HG02571 (cell line): ENCODE measurements at regions not wholly inside any gene's neighbourhood (a gene's known extent, or its start where the extent isn't known, plus 50 kb on each side); places are given as distances from the start of the nearest gene placed in this dataset.

ENCODE experiments used
- ATAC-seq: cut with Tn5 transposase; IDR thresholded peaks from one replicate; pipeline ENCODE4 v1.9.1; 2021; ENCODE audit warnings: mild to moderate bottlenecking, moderate library complexity; ENCODE audit not compliant: unreplicated experiment

DNA sequence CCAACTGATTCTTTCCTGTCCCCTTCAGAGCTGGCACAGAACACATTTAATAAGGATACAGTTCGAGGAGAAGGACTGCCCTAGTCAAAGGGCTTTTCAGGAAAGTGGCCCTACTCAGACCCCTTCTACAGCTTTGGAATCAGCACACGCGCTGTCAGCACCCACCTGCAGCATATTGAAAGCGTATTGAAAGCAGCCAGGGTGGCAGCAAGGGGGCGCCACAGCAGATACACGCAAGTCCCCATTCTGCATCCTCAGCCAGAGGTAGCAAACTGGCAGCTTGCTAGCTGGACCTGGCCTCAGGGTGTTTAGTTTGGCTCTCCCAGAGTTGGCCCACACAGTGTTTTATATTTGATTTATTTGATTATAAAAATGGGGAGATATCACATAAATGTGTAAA lies 101.0 kb upstream of the NT5C1B start:
- no peak for ATAC-seq

DNA sequence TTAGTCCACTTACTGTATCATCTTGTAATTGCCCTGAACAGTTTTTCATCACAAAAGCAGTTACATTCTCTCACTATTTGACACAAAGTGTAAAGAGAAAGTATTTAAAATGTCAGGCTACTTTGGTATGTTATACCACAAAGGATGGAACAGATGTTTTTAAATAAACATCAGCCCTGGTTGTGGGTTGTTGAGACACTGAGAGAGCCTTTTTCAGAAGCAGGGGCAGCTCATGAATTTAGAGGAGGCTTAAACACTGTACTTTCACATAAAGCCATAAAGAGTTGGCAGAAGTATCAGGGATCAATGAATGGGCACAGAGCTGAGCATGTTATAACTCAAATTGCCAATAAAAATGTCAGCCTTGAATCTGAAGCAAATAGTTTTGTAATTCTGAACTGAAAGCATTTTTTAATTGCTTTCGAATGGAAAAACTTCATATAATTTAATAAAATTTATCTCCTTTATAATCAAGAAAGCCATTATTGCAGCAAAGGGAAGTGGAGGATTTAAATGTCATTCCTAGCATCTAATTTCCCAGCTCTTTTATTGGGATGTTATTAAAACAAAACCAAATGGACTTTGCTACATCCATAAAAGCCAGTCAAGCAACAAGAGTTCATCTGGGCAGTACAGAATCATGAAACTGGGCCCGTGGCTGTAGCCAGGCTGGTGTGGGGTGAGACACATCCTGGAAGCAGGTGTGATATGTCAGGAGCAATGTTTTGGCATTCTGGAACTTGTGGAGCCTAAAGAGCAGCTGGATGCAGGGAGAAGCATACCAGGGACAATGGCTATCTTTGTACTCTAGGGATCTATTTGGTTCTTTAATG lies 95.1 kb upstream of the NT5C1B start:
- no peak for ATAC-seq

DNA sequence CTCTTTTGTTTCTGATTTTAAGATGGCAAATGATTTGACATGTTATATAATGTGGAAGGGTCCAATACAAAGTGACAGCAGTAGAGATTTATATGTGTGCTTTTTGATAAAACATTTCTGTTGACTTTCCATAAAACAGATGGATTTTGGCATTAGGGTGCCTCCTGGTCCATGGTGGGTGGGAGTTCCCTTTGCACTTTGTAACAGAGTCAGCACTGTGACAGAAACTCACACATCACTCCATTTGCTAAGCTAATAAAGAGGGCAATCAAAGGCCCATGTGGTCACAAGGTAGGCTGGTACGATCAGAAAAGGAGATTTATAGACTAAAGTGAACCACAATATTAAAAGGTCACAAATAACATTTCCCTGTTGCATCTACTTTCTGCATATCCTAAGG lies 93.3 kb upstream of the NT5C1B start:
- ATAC-seq, result no peak

DNA sequence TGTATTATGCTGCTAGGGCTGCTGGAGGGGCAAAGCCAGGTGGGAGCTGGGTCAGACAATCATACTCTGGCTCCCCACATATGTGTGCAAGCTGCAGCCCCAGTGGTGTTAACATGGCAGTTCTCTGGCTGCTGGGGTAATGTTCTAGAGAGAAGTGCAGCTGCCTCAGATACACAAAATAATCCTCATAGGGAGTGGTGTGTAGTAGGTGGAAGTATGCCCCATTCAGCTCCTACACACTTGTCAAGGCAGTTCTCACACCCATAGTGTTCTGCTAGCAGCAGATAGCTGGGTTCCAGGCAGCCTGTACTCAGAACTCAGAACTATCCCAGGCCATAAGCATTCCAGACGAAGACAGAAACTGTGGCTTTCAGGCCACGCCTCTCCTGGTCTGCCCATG lies 87.9 kb upstream of the NT5C1B start:
- no peak for ATAC-seq

DNA sequence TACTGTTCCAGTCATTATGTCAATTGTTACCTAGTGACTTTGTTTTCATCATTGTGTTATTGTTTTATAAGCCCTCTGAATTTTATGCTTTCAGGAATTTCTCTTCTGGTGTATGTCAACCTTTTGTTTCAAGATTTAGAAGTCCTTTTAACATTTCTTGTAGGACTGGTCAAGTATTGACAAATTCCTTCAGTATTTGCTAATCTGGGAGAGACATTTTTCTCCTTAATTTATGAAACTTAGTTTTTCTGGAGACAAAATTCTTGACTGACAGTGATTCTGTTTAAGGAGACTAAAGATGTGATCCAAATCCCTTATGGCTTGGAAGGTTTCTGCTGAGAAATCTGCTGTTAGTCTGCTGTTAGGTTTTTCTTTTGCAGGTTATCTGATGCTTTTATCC lies 84.9 kb upstream of the NT5C1B start:
- no peak for ATAC-seq

DNA sequence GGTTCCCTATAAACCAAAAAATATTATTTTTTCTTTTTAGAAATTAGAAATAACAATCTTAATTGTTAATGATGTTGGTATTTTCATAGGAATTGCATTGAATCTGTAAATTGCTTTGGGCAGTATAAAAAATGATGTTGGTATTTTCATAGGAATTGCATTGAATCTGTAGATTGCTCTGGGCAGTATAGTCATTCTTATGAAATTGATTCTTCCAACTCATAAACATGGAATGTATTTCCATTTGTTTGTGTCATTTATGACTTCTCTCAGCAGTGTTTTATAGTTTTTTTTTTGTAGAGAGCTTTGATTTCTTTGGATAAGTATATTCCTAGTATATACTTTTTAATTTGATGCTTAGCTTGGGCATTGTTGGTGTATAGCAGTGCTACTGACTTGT lies 82.0 kb upstream of the NT5C1B start:
- ATAC-seq, result no peak

DNA sequence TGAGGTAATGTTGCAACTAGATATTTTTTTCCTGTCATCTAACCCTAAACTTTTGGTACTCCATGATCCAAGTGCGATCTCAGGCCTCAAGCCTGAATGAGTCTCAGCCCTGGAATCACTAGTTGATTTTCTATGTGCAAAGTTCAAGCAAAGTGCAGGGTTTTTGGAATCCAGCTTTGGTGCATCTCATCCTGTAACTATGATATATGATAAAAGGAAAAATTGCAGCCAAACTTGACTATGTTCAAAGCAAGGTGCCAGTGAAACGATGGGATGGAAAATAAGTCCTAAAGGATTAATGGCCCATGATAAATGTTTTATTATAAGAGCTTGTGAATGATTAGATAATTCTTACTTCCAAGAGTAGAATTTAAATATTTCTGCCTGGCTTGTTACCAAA lies 78.9 kb upstream of the NT5C1B start:
- ATAC-seq, result no peak

DNA sequence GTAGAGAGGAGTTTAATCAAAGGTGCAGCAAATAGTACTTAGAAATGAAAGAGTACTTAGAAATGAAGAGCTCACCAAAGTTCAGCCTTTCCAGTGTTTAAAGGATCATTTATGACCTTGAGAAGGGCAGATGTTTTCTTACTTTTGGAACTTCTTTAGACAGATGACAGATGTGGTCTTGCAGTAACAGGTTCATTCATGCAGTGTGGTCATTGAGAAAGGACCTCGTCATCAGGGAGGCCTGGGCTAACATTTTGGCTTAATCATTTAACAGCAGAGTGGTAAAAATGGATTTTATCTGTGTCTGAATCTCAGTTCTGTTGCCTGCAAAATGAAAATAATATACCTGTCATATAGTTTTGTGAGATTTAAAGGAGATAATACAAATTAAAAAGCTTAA lies 75.1 kb upstream of the NT5C1B start:
- ATAC-seq, result no peak

DNA sequence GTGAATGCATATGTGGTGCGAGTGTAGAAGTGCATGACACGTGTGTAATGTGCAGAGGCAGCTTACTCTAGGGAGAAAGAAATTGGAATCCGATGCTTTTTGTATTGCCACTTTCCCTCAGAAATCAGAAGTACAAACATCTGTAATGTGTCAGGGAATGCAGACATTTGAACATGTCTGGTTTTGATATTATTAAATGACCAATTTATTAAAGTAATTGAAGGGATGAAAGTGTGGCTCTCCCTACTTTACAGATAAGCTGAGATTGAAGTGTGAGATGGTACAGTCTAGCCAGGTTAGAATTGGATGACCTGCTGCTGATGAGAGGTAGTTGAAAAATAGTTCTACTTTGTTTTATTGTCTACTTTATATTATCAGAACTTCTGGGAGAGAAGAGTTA lies 74.5 kb upstream of the NT5C1B start:
- ATAC-seq, result no peak

DNA sequence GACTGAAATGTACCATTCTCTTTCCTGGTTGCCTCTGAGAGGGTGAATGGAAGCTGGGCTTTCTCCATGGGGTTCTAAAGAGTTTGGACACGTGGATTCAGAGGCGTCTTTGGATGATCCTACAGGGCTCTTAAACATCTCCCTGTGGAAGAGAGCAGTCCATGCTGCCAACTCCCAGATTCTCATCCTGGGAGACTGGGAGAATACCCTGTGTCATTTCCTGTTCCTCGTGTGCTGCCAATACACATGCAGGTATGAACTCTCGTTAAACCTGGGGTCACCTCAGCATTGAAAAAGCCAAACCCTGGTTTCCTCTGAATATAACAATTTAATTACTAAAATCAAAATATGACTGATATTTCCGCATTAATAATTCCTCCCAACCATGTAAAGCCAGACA lies 73.3 kb upstream of the NT5C1B start:
- no peak for ATAC-seq

DNA sequence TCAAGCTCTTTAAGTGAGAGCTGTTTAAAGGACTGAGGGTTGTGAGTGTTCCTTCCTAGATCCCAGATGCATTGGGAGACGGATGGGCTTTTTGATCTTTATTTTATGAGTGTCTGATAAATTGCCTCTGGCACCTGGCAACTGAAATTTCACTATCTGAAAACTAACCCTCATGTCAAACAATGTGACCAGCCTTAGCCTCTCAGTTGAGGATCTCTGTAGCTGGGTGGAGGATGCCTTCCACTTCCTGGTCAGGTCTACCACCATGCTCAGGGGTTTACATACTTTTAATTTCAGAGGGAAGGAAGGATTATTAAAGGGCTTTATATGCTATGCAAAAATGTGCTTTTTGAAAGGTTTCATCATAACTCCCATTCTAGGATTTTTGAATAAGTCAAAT lies 70.5 kb upstream of the NT5C1B start:
- no peak for ATAC-seq

DNA sequence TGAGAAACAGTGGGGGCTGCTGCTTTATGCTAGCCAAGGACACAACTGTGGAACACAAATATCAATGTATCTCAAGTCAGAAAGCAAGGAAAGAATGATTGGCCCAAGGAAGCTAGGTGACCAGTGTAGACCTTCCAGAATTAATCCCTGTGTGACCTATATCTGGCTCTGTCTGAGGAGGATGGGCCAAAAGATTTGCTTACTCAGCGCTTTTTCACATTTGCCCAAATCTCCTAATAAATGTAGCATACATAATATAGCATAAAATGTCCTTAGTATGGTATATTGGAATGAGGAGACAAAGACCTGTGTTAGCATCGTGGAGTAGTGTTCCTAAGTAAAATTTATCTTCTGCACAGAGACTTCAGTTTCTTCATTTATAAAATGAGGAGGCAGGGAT lies 66.7 kb upstream of the NT5C1B start:
- ATAC-seq, result no peak

DNA sequence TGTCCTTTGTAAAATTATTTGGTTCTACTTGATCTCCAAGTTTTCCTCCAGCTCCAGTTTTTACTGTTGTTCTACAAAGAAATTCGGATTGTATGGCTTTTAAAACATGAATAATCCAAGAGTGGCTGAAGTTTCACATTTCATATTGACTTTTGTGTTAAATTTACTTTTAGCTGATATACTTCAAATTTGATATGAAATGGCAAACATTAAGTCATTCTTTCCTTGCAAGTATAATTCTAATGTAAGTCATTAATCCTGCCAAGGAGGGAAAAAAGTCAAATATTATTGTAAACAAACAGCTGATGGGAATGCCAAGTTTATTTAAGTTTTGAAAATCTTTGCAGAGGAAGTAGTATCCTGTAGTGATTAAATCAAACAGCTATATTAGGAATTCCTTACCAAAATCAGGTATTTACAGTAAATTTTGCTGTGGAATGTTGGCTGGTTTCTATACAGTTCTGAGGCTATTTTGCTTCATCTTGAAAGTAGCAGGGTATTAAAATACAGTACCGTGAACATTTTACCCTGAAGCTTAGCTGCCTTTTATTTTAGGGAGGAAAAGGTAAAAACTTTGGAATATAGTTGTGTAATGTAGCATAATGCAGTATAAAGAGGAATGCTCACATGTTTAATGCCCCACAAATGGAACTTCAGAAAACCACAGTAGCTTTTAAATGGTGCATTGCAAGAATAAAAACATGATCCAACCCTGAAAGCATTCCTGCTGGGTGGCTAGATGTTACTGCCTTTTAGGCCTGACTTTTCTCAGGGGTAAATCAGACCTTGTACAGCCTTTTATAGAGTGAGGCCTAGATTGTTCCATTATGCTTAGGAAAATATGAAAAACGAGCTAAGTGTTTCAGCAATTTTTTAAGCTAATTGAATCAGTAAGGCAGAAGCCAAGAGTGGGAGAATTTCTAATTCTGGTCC lies 62.7 kb upstream of the NT5C1B start:
- no peak for ATAC-seq

DNA sequence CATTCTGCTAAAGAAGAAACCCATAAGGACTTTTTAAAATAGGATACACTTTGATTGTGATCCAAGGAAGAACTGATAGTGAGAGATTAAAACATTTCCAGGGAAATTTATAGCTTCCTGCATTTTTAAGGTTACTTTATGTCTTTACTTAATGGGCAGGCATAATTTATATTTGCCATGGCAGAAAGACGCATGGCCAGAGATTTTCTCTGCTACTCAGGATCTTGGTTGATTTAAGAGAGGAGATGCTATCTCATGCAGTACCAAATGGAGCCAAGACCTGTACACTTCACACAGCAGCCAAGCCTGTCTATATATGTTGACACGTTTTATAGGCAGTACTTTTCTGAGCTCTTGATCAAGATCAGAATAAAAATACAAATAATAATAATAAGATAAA lies 60.9 kb upstream of the NT5C1B start:
- no peak for ATAC-seq

DNA sequence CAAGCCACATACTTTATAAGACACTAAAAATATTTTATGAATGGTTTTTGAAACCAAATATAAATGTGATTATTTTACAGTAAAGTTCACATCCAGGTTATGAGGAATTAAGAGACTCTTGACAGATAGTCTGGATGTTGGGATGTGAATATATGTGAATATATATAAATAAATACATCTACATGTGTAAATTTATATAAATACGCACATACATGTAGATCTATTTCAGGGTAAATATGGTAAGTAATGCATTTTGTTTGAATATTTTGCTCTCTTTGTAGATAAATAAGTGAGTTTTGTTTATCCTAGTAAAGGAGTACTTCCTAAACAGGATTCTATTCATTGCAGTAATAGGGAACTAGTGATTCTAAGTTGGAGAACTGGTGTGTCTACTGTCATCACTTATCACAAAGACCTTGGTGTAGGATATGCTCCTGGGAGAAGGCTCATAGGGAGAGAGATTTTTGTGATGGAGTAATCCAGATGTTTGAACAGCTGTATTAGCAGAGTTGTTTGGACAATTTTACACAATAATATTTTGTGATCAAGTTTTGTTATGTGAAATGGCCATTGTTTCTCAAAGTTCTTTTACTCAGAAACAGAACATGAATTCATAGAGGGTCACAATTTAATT lies 60.2 kb upstream of the NT5C1B start:
- no peak for ATAC-seq

DNA sequence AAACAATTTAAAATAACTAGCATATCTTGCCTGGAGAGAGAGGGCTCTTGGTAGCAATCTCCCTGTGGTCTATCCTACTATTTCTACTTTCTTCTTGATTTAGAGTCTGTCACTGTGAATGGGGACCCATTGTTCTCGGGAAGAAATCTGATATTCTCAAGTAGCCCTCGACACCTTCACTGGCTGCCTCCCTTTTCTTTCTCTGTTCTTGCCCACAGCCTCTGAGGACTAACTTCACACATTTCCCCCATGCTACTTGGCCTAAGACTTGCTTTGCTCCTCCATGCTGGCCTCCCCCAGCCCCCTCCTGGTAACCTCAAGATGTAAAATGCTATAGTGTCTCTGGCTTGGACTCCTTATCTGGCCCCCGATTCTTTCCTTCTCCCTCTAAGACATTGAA lies 58.8 kb upstream of the NT5C1B start:
- no peak for ATAC-seq

DNA sequence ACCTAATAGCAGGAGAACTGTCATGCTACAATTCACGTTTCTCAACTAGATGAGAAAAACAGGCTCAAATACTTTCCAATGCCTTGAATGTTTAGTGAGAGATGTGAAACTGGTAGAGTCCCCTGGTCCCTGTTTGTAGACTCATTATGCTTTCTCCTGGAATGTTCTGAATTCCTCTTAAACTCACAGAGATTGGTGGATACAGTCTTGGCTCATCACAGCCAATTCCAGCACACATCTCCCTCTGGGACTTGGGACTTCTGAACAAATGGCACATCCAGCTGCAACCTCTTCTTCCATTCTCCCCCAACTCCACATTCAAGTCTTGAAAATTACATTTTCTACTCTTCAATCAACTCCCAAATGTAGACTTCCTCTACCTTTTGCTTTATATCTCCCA lies 58.4 kb upstream of the NT5C1B start:
- ATAC-seq, result no peak

DNA sequence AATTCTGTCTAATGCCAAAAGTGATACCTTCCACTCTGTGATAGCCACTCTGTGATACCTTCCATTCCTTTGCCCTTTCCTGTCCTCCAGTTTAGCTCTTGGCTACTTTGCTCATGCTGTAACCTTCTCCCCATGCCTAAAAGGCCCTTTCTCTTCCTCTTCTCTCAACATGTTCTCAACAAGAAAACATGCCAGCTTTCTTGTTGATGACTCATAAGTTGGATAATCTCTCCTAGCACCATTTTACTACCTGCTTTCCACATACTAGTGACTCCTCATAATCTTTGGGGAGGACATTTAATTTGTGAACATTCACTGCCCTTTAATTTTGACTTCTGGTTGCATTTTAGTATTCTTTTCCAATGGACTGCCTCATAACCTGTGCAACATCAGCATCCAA lies 55.9 kb upstream of the NT5C1B start:
- no peak for ATAC-seq

DNA sequence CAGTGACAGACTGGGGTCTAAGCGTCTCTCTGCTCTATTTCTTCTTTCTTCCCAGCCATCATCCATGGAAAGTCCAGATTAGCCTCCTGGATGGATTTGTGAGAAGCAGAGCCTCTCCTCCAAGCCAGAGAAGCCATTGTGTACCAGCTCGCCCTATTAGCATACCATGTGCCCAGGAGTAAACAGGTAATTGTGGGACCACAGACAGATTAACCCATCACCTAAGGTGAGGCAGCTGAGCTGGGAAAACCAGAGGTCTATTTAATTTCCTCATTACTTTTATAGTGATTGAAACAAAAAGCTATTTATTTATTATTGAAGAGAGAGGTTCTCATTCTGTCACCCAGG lies 54.7 kb upstream of the NT5C1B start:
- no peak for ATAC-seq

DNA sequence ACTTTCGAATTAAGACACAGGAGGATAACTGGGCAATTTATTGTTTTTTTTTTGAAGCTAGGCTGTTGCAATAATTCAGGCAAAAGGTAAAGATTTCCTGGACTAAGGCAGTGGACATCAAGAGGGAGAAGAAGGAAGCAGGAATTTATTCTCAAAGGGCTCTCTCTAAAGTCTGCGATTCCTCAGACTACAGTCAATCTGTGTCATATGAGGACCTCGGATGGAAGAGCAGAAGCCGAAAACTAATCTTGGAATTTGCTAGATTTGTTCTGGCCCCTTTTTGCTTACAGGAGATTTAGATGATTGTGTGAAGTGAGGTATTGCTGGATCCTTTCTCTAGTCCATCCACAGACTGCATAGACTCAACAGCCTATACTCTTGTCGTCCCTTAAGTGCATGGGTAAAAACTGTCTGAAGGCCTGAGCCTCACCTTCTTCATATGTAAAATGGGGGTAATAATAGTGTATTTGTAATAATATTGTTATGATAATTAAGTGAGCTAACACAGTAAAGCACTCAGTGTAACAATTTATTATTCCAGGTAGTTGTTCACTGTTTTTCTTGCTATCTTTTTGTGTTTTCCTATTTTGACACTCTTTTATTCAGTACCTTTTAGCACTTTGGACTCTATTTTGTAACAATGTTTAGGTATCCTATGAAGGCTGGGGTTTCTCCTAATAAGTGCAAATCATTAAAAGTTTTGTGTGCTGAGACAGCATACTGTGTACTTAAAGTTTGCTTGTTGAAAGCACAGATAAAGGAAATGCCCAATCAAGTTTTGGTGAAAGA lies 54.2 kb upstream of the NT5C1B start:
- no peak for ATAC-seq

DNA sequence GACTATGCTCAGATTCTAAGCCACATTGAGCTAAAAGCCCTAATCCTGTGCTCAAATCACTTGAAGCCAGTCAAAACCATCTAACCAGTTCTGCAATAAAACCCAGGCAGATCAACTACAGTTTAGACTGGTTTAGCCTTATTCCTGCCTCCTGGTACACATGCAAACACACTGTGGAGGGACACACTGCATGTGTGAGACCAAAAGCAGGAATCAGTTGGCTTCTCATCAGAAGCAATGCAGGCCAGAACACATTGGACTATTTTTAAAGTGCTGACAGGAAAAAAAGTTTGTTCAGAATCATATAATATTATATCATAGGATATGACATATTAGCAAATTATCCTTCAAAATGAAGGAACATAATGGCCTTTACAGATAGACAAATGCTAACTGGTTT lies 52.5 kb upstream of the NT5C1B start:
- ATAC-seq, result no peak
